ENCODE measurements at regions not wholly inside any gene's neighbourhood (a gene's known extent, or its start where the extent isn't known, plus 50 kb on each side); places are given as distances from the start of the nearest gene placed in this dataset.

DNA sequence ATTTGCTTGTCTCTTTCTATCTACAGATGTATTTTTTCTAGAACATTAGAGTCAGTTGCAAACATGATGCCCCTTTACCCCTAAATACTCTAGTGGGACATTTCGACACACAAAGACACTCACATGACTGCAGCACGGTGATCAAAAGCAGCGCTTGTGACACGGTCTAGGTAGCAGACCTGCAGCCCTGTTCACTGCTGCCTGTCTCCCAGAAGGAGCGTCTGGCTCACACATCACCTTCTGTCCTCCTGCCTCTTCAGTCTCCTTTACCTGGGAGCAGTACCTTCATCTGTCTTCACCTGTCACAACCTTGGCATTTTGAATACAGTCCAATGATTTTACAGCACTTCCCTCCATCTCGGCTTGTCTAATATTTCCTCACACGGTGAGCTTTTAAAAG lies 51.9 kb upstream of the SH3PXD2B start:
- Mint-ChIP-seq H3K27me3 (ENCODE audit: insufficient read depth, unreplicated experiment) (peaks cover 7% of the 10 kb centered on the region), H3K4me1 (ENCODE audit: low read depth, unreplicated experiment) (no peaks in the 10 kb centered on the region), H3K27ac (ENCODE audit: unreplicated experiment) (no peak overlapping the region), H3K4me3 (ENCODE audit: unreplicated experiment) (no peak overlapping the region), H3K9me3 (ENCODE audit: unreplicated experiment) (peaks cover 8% of the 10 kb centered on the region), H3K36me3 (ENCODE audit: insufficient read depth, unreplicated experiment) (no peaks in the 10 kb centered on the region)
- Histone ChIP-seq H3K4me1 (no peaks in the 10 kb centered on the region), H3K27me3 (replicated peaks; ENCODE audit: control insufficient read depth, insufficient read depth, low read length) (no peaks in the 10 kb centered on the region), H3K9me3 (no peaks in the 10 kb centered on the region), H3K4me3 (ENCODE audit: low read depth, low read length) (no peak overlapping the region), H3K36me3 (ENCODE audit: control insufficient read depth, insufficient read depth, low read length) (no peaks in the 10 kb centered on the region)
- BruUV-seq (replicated peaks) = no TSS peak
- TF ChIP-seq, protein P1, sequence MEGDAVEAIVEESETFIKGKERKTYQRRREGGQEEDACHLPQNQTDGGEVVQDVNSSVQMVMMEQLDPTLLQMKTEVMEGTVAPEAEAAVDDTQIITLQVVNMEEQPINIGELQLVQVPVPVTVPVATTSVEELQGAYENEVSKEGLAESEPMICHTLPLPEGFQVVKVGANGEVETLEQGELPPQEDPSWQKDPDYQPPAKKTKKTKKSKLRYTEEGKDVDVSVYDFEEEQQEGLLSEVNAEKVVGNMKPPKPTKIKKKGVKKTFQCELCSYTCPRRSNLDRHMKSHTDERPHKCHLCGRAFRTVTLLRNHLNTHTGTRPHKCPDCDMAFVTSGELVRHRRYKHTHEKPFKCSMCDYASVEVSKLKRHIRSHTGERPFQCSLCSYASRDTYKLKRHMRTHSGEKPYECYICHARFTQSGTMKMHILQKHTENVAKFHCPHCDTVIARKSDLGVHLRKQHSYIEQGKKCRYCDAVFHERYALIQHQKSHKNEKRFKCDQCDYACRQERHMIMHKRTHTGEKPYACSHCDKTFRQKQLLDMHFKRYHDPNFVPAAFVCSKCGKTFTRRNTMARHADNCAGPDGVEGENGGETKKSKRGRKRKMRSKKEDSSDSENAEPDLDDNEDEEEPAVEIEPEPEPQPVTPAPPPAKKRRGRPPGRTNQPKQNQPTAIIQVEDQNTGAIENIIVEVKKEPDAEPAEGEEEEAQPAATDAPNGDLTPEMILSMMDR (IDR thresholded peaks at IDR 0.05; ENCODE audit: insufficient read depth in 1 of 2, low read depth in 1 of 2, low read length in 1 of 2, severe bottlenecking in 1 of 2, unreplicated experiment in 1 of 2) = no peak
- intact Hi-C loops (cut with micrococcal nuclease; ENCODE audit: unreplicated experiment) = no loop called here
- ChIA-PET POLR2A (no interaction called here), CTCF (no interaction called here)
- peak in 1 of 2 experiments; percentile 26 for DNase-seq

DNA sequence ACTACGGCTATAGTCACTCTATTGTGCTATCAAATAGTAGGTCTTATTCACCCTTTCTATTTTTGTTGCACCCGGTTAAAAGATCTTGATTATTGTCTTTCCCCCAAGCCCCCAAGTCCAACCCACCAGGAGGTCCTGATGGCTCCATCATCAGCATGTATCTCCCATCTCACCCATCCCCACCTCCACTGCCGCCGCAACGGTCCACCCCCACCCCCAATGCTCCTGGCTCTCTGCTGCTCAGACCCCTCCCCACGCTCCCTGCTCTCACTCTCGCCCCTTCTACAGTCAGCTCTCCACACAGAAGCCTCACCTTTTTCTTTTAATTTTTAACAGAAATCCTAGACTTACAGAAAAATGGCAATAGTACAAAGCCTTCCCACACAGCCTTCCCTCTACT lies 51.5 kb upstream of the SH3PXD2B start:
- H3K27ac Mint-ChIP-seq (ENCODE audit: unreplicated experiment) = no peak overlapping the region
- peak in 1 of 2 experiments; percentile 3 for DNase-seq

DNA sequence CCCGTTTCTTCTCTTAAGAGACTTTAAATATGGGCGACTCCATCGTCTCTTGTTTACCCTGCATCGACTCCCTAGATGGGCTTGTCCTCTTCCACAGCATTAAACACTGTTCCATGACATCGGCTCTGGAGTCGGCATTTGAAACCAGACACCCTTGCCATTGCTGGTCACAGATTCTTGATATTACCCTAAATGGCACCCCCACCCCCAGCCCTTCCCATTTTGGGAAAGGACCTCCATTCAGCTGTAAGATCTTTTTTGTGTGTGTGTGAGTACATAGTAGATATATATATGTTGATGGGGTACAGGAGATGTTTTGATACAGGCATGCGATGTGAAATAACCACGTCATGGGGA lies 51.1 kb upstream of the SH3PXD2B start:
- Histone ChIP-seq H3K27me3 (replicated peaks; ENCODE audit: control insufficient read depth, insufficient read depth, low read length) (no peaks in the 10 kb centered on the region), H3K4me1 (no peaks in the 10 kb centered on the region), H3K36me3 (ENCODE audit: control insufficient read depth, insufficient read depth, low read length) (no peaks in the 10 kb centered on the region), H3K4me3 (ENCODE audit: low read depth, low read length) (no peak overlapping the region), H3K9me3 (no peaks in the 10 kb centered on the region)
- CTCF ChIA-PET = no interaction called here
- H3K4me3 Mint-ChIP-seq (ENCODE audit: unreplicated experiment) = no peak overlapping the region
- peaks cover 8% of the 10 kb centered on the region for H3K9me3 Mint-ChIP-seq (ENCODE audit: unreplicated experiment)
- TF ChIP-seq, protein P1 (IDR thresholded peaks at IDR 0.05; ENCODE audit: insufficient read depth in 1 of 2, low read depth in 1 of 2, low read length in 1 of 2, severe bottlenecking in 1 of 2, unreplicated experiment in 1 of 2) = no peak
- intact Hi-C loops (cut with micrococcal nuclease; ENCODE audit: unreplicated experiment) = no loop called here
- peaks cover 4% of the 10 kb centered on the region for H3K27me3 Mint-ChIP-seq (ENCODE audit: insufficient read depth, unreplicated experiment)
- H3K36me3 Mint-ChIP-seq (ENCODE audit: insufficient read depth, unreplicated experiment) = no peaks in the 10 kb centered on the region
- DNase-seq = no peak
- POLR2A ChIA-PET = no interaction called here
- H3K27ac Mint-ChIP-seq (ENCODE audit: unreplicated experiment) = no peak overlapping the region
- BruUV-seq (replicated peaks) = no TSS peak
- no peaks in the 10 kb centered on the region for H3K4me1 Mint-ChIP-seq (ENCODE audit: low read depth, unreplicated experiment)

More for the DNA sequence above, 51.5 kb upstream of the SH3PXD2B start:
- no peaks in the 10 kb centered on the region for H3K4me1 ChIP-seq
- ChIA-PET POLR2A (no interaction called here), CTCF (no interaction called here)
- intact Hi-C loops (cut with micrococcal nuclease; ENCODE audit: unreplicated experiment) = no loop called here
- H3K27me3 Mint-ChIP-seq (ENCODE audit: insufficient read depth, unreplicated experiment) = peaks cover 7% of the 10 kb centered on the region
- H3K4me3 ChIP-seq (ENCODE audit: low read depth, low read length) = no peak overlapping the region
- no peaks in the 10 kb centered on the region for H3K36me3 Mint-ChIP-seq (ENCODE audit: insufficient read depth, unreplicated experiment)
- BruUV-seq (replicated peaks) = no TSS peak
- H3K9me3 ChIP-seq = no peaks in the 10 kb centered on the region
- H3K9me3 Mint-ChIP-seq (ENCODE audit: unreplicated experiment) = peaks cover 8% of the 10 kb centered on the region
- H3K36me3 ChIP-seq (ENCODE audit: control insufficient read depth, insufficient read depth, low read length) = no peaks in the 10 kb centered on the region
- no peak overlapping the region for H3K4me3 Mint-ChIP-seq (ENCODE audit: unreplicated experiment)
- no peaks in the 10 kb centered on the region for H3K27me3 ChIP-seq (replicated peaks; ENCODE audit: control insufficient read depth, insufficient read depth, low read length)
- TF ChIP-seq, protein P1 (IDR thresholded peaks at IDR 0.05; ENCODE audit: insufficient read depth in 1 of 2, low read depth in 1 of 2, low read length in 1 of 2, severe bottlenecking in 1 of 2, unreplicated experiment in 1 of 2) = no peak
- H3K4me1 Mint-ChIP-seq (ENCODE audit: low read depth, unreplicated experiment) = no peaks in the 10 kb centered on the region

Measured in Caco-2 (cell line).